Mesenteric fat pad (tissue), 1 donor: ENCODE measurements at regions not wholly inside any gene's neighbourhood (a gene's known extent, or its start where the extent isn't known, plus 50 kb on each side); places are given as distances from the start of the nearest gene placed in this dataset.
A peak's percentile ranks its signal among the peaks of the same experiment; 100 is the strongest.

ENCODE experiments used
- DNase-seq: peaks from one replicate; pipeline ENCODE4 v3.0.0-alpha.2; 2020; ENCODE audit warnings: low spot score
- donor health status: DM: yes; HTN: yes; CAD: no.

- DNase-seq, result no peak
These were observed 84.4 kb upstream of the SYPL1 start for GRCh38 chr7:106196460-106197021.

GRCh38 chr7:106193661-106194060 is 81.5 kb upstream of the SYPL1 start:
- no peak for DNase-seq

- no peak for DNase-seq
These were observed 78.6 kb upstream of the SYPL1 start for GRCh38 chr7:106190589-106191330.

- no peak for DNase-seq
These were observed 75.7 kb upstream of the SYPL1 start for GRCh38 chr7:106187613-106188350.

GRCh38 chr7:106185719-106186118 is 73.6 kb upstream of the SYPL1 start:
- no peak for DNase-seq

GRCh38 chr7:106183952-106184351 is 71.8 kb upstream of the SYPL1 start:
- DNase-seq, result no peak

- DNase-seq, result no peak
These were observed 70.8 kb upstream of the SYPL1 start for GRCh38 chr7:106182904-106183303.

GRCh38 chr7:106181658-106182265 is 69.7 kb upstream of the SYPL1 start:
- DNase-seq, result no peak

- DNase-seq, result no peak
These were observed 68.6 kb upstream of the SYPL1 start for GRCh38 chr7:106180721-106181120.

- no peak for DNase-seq
These were observed 67.1 kb upstream of the SYPL1 start for GRCh38 chr7:106179256-106179655.

- DNase-seq, result no peak
These were observed 66.6 kb upstream of the SYPL1 start for GRCh38 chr7:106178593-106179134.

GRCh38 chr7:106177738-106178592 is 65.9 kb upstream of the SYPL1 start:
- DNase-seq, result no peak

- no peak for DNase-seq
These were observed 65.2 kb upstream of the SYPL1 start for GRCh38 chr7:106177300-106177690.

- peak; percentile 95 for DNase-seq
These were observed 64.5 kb upstream of the SYPL1 start for GRCh38 chr7:106176414-106177299.

- no peak for DNase-seq
These were observed 63.4 kb upstream of the SYPL1 start for GRCh38 chr7:106175507-106175906.

GRCh38 chr7:106170651-106171050 is 58.5 kb upstream of the SYPL1 start:
- no peak for DNase-seq

GRCh38 chr7:106169821-106170610 is 57.9 kb upstream of the SYPL1 start:
- no peak for DNase-seq

GRCh38 chr7:106167439-106168136 is 55.5 kb upstream of the SYPL1 start:
- no peak for DNase-seq
